ENCODE measurements at regions not wholly inside any gene's neighbourhood (a gene's known extent, or its start where the extent isn't known, plus 50 kb on each side); places are given as distances from the start of the nearest gene placed in this dataset.
"Not testable (repeated sequence)": the region's sequence is repeated elsewhere in the genome, so short reads cannot be mapped to it uniquely, and the experiment has no call there.

DNA sequence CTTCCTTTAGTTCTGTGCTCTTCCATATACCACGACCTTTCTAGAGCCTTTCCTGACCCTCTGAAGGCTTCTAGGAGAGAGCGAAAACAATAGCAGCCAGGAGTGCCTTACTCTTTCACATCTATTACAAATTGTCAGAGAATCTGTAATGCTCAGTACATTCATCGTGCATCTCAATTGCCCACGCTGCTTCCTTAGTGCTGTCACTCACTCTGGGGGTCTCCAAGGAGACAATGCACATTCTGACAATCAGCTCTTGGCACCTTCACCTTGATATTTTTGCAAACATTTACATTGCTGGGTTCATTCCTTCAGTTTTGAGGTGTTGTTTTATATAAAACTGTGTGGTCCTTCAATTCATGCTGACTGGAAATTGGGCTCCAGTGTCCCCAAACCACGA is 110.1 kb upstream of the GPR101 start:
- Histone ChIP-seq H3K27ac (no peak overlapping the region), H3K4me3 (no peak overlapping the region)
- TF ChIP-seq, protein P1, sequence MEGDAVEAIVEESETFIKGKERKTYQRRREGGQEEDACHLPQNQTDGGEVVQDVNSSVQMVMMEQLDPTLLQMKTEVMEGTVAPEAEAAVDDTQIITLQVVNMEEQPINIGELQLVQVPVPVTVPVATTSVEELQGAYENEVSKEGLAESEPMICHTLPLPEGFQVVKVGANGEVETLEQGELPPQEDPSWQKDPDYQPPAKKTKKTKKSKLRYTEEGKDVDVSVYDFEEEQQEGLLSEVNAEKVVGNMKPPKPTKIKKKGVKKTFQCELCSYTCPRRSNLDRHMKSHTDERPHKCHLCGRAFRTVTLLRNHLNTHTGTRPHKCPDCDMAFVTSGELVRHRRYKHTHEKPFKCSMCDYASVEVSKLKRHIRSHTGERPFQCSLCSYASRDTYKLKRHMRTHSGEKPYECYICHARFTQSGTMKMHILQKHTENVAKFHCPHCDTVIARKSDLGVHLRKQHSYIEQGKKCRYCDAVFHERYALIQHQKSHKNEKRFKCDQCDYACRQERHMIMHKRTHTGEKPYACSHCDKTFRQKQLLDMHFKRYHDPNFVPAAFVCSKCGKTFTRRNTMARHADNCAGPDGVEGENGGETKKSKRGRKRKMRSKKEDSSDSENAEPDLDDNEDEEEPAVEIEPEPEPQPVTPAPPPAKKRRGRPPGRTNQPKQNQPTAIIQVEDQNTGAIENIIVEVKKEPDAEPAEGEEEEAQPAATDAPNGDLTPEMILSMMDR (IDR thresholded peaks at IDR 0.05): no peak
- DNase-seq (ENCODE audit: low spot score): no peak

GRCh38 chrX:137122651-137123050 is 88.9 kb upstream of the GPR101 start:
- H3K27ac ChIP-seq; DNase-seq (ENCODE audit: low spot score); H3K4me3 ChIP-seq: not testable (repeated sequence)

DNA sequence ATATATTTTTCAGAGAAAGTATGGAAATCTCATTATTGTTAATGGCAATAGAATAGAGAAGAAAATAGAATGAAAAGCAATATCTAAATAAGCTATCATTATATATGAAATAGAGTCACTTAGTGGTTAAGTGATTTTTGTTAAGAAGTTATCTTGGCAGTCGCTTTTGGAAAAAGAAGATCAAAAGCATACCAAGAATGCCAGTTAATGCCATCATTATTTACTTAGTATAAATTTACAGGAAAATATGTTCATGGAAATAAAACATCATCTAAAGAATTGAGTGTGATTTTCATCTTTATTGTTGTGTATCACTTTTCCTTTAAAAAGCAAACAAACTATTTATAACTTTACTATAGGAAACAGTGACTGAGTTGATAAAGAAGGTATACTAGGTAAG is 85.3 kb upstream of the GPR101 start:
- TF ChIP-seq, protein P1 (IDR thresholded peaks at IDR 0.05): no peak
- no peak overlapping the region for H3K4me3 ChIP-seq
- no peak overlapping the region for H3K27ac ChIP-seq
- no peak for DNase-seq (ENCODE audit: low spot score)

DNA sequence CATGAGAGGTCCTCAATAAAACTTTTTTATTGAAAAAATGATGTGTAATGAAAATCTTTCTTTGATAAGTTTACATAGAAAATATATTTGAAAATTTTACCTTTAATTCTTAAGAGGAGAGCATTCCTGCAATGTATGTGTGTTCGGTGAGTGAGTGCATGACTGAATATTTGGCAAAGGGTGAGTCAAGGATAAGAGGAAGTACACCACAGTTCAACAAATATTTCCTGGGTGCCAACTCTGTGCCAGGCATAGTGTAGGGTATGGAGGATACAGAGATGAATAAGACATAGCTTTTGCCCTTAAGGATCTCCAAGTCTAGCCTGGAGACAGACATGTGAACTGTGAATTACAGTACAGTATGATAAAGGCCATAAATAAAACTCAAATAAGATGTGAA is 84.7 kb upstream of the GPR101 start:
- no peak for DNase-seq (ENCODE audit: low spot score)
- TF ChIP-seq, protein P1 (IDR thresholded peaks at IDR 0.05): no peak
- Histone ChIP-seq H3K27ac (no peak overlapping the region), H3K4me3 (no peak overlapping the region)

- Histone ChIP-seq H3K4me3 (no peak overlapping the region), H3K27ac (no peak overlapping the region)
- TF ChIP-seq, protein P1 (IDR thresholded peaks at IDR 0.05): no peak
- DNase-seq (ENCODE audit: low spot score): no peak
Observed at GRCh38 chrX:137118136-137118535, 84.3 kb upstream of the GPR101 start.

DNA sequence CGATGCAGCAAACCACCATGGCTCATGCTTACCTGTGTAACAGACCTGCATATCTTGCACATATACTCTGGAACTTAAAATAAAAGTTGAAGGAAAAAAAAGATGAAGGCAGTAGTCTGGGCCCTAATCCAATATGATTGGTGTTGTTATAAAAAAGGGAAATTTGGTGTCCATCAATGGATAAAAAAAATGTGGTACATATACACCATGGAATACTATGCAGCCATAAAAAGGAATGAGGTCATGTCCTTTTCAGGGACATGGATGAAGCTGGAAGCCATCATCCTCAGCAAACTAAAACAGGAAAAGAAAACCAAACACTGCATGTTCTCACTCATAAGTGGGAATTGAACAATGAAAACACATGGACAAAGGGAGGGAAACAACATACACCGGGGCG is 74.1 kb upstream of the GPR101 start:
- not testable (repeated sequence) for DNase-seq (ENCODE audit: low spot score); H3K27ac ChIP-seq; H3K4me3 ChIP-seq

DNA sequence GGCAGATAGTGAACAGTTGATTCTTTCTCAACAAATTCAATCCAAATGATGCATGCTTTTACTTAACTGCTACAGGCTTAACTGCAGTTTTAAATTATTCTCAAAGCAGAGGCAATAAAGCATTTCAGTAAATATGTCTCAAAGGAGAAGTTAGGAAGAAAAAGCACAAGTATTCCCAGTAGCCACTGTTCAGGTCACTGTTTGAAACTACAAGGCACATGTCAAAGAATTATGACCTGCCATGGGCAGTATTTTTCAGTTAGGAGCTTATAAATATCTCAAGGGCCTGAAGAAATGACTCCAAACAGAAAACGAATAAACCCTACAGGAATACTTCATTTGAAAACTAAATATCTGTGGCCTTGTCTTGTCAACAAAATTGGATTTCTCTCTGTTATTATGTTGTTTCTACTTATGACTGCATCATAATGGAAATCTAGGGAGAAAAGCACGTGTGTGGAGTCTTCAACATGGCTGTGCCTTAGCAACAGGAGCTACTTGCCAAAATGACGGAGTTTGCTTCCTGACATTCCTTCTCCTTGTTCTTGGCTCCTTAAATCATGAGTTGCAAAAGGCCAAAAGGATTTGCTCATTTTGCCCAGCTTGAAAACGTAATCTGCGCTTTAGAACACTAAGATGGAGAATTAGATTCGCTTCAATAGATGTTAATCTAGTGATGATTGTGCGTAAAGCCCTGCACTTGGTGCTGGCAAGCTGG is 67.6 kb upstream of the GPR101 start:
- no peak for DNase-seq (ENCODE audit: low spot score)
- TF ChIP-seq, protein P1 (IDR thresholded peaks at IDR 0.05): no peak
- H3K4me3 ChIP-seq: no peak overlapping the region
- H3K27ac ChIP-seq: no peak overlapping the region
